Endothelial cell of umbilical vein (primary cell): ENCODE measurements at regions not wholly inside any gene's neighbourhood (a gene's known extent, or its start where the extent isn't known, plus 50 kb on each side); places are given as distances from the start of the nearest gene placed in this dataset.

Source experiments
- BruUV-seq: library from RNA; stranded (reverse); fragments of 400-500 nt; replicated peaks from 2 replicates; lab custom pipeline; 2021; lab: Mats Ljungman, UMichigan
- CTCF ChIA-PET: fragments of 300-600, 350-600 bp; sonication (Branson Sonifier 250); formaldehyde crosslinking; loops from one replicate; lab custom pipeline; 2021; ENCODE audit warnings: antibody characterized with exemption, inconsistent platforms; lab: Charles Lee
- POLR2A ChIA-PET: fragments of 300-600, 350-600 bp; sonication (Branson Sonifier 250); formaldehyde crosslinking; loops from one replicate; lab custom pipeline; 2021; ENCODE audit warnings: antibody characterized with exemption, inconsistent platforms; lab: Charles Lee
- DNase-seq: peaks from one replicate; pipeline ENCODE4 v3.0.0-alpha.2; 2011; ENCODE audit warnings: low read depth, low spot score
- FAIRE-seq: peaks from 2 replicates; lab custom pipeline; 2011; peaks lifted over from hg19 to GRCh38; lab: Jason Lieb, UNC
- H2AFZ ChIP-seq: 2 replicates; pipeline ENCODE4 v1.6.0; 2012; ENCODE audit warnings: low read depth, low read length, control low read depth, inconsistent platforms
- H3K27ac ChIP-seq: 2 replicates; pipeline ENCODE4 v1.5.1; 2011; ENCODE audit warnings: low read depth, mild to moderate bottlenecking, control low read depth, low read length, moderate library complexity; ENCODE audit not compliant: insufficient read depth
- H3K27me3 ChIP-seq, 2 experiments: 2 replicates each; pipeline versions ENCODE4 v1.6.0 to v1.6.1; 2011; ENCODE audit warnings: low read length in 2 of 2, mixed read lengths in 1 of 2; ENCODE audit not compliant: control insufficient read depth in 2 of 2, insufficient read depth in 2 of 2
- H3K36me3 ChIP-seq, 2 experiments: 2 replicates in 1 of 2; 3 replicates in 1 of 2; pipeline ENCODE4 v1.5.1; 2011; ENCODE audit warnings: low read length in 2 of 2, mild to moderate bottlenecking in 1 of 2, moderate library complexity in 1 of 2; ENCODE audit not compliant: control insufficient read depth in 2 of 2, insufficient read depth in 2 of 2; ENCODE audit errors: extremely low read depth in 1 of 2
- H3K4me1 ChIP-seq: 3 replicates; pipeline ENCODE4 v1.5.1; 2011; ENCODE audit warnings: mild to moderate bottlenecking, low read length; ENCODE audit not compliant: control insufficient read depth, insufficient read depth; ENCODE audit errors: extremely low read depth
- H3K4me2 ChIP-seq: 2 replicates; pipeline ENCODE4 v1.6.1; 2011; ENCODE audit warnings: low read length, control low read depth, mixed read lengths; ENCODE audit not compliant: insufficient read depth
- H3K4me3 ChIP-seq, 3 experiments: fragments of 200-600 bp in 1 of 3; sonication (generic), shearing (Covaris generic) in 1 of 3; replicated peaks in 1 of 3; 2 replicates each; pipeline ENCODE4 v1.5.1; 2011 to 2016; ENCODE audit warnings: control low read depth in 3 of 3, low read length in 3 of 3, mild to moderate bottlenecking in 2 of 3, inconsistent platforms in 1 of 3, low read depth in 1 of 3, moderate library complexity in 1 of 3; ENCODE audit not compliant: insufficient read depth in 1 of 3
- H3K79me2 ChIP-seq: 2 replicates; pipeline ENCODE4 v1.6.0; 2012; ENCODE audit warnings: low read length, inconsistent platforms; ENCODE audit not compliant: control insufficient read depth, insufficient read depth
- H3K9ac ChIP-seq: replicated peaks from 2 replicates; pipeline ENCODE3; 2011; ENCODE audit warnings: low read length, control low read depth; ENCODE audit not compliant: insufficient read depth; ENCODE audit errors: extremely low read depth
- H3K9me1 ChIP-seq: replicated peaks from 3 replicates; pipeline ENCODE4 v1.6.0; 2011; ENCODE audit warnings: mild to moderate bottlenecking, low read length; ENCODE audit not compliant: control insufficient read depth, insufficient read depth; ENCODE audit errors: extremely low read depth
- H3K9me3 ChIP-seq: replicated peaks from 2 replicates; pipeline ENCODE4 v1.5.1; 2012; ENCODE audit warnings: low read length, inconsistent platforms; ENCODE audit not compliant: control insufficient read depth, insufficient read depth
- H4K20me1 ChIP-seq: replicated peaks from 2 replicates; pipeline ENCODE3; 2011; ENCODE audit warnings: mild to moderate bottlenecking, low read length; ENCODE audit not compliant: control insufficient read depth, insufficient read depth; ENCODE audit errors: extremely low read depth
- CTCF ChIP-seq, 2 donors: IDR thresholded peaks; 1 replicate in 1 of 2; 2 replicates in 1 of 2; pipeline ENCODE4 v1.5.1; 2011; ENCODE audit warnings: low read length in 2 of 2, mild to moderate bottlenecking in 2 of 2, moderate library complexity in 2 of 2, control low read depth in 1 of 2, inconsistent platforms in 1 of 2, low read depth in 1 of 2; ENCODE audit not compliant: insufficient read depth in 1 of 2; ENCODE audit errors: extremely low read depth in 1 of 2
- EZH2 ChIP-seq: IDR thresholded peaks from 2 replicates; pipeline ENCODE4 v1.6.1; 2012; ENCODE audit warnings: borderline replicate concordance, low read depth, mild to moderate bottlenecking, moderate library complexity, low read length, inconsistent platforms; ENCODE audit not compliant: severe bottlenecking
- FOS ChIP-seq: IDR thresholded peaks from 2 replicates; pipeline ENCODE4 v1.6.1; 2011; ENCODE audit warnings: mild to moderate bottlenecking, low read length, moderate library complexity, borderline replicate concordance; ENCODE audit not compliant: insufficient read depth
- GATA2 ChIP-seq: IDR thresholded peaks from 2 replicates; pipeline ENCODE4 v1.7.0; 2011; ENCODE audit warnings: low read depth, mild to moderate bottlenecking, moderate library complexity, mixed read lengths, low read length; ENCODE audit not compliant: insufficient read length, insufficient read depth
- JUN ChIP-seq: IDR thresholded peaks from 2 replicates; pipeline ENCODE4 v1.6.1; 2011; ENCODE audit warnings: borderline replicate concordance, low read depth; ENCODE audit not compliant: insufficient read length, insufficient read depth
- MAX ChIP-seq: IDR thresholded peaks from 2 replicates; pipeline ENCODE4 v1.6.1; 2011; ENCODE audit not compliant: insufficient read depth, insufficient read length
- MYC ChIP-seq: IDR thresholded peaks from one replicate; pipeline ENCODE4 v1.6.1; 2011; ENCODE audit warnings: mild to moderate bottlenecking, low read depth, low read length
- POLR2A ChIP-seq: IDR thresholded peaks from 2 replicates; pipeline ENCODE4 v1.6.1; 2012; ENCODE audit warnings: low read depth, mild to moderate bottlenecking, control low read depth, low read length
- POLR2AphosphoS5 ChIP-seq: IDR thresholded peaks from 2 replicates; pipeline ENCODE4 v1.6.1; 2012; ENCODE audit warnings: low read depth, mild to moderate bottlenecking, control low read depth, low read length, moderate library complexity; ENCODE audit not compliant: insufficient read depth
- dilution Hi-C: fragments of 300-500 bp; cut with MboI; formaldehyde crosslinking; loops from one replicate; pipeline ENCODE4 v1.15.0; 2019; ENCODE audit warnings: low sequenced_read_pairs; ENCODE audit not compliant: extremely low pct_ligation_motif_present
- intact Hi-C: fragments of 100-400 bp; cut with micrococcal nuclease; formaldehyde crosslinking; loops from one replicate; pipeline ENCODE4 v1.10.0; 2022

- TF ChIP-seq JUN (no peak), MYC (no peak), GATA2 (no peak), CTCF (IDR thresholded peaks at IDR 0.05; ENCODE audit: extremely low read depth in 1 of 2, insufficient read depth in 1 of 2, low read depth in 1 of 2, low read length in 2 of 2) (no peak), MAX (no peak), FOS (no peak), POLR2AphosphoS5 (no peak), POLR2A (no peak), EZH2 (no peak)
- FAIRE-seq (no peak), DNase-seq (no peak)
- no TSS peak for BruUV-seq
- Histone ChIP-seq H3K4me3 (no peak overlapping the region), H3K36me3 (no peaks in the 10 kb centered on the region), H4K20me1 (no peaks in the 10 kb centered on the region), H3K9me3 (no peaks in the 10 kb centered on the region), H3K27ac (no peak overlapping the region), H3K27me3 (no peaks in the 10 kb centered on the region), H3K9me1 (no peaks in the 10 kb centered on the region), H3K79me2 (no peaks in the 10 kb centered on the region), H2AFZ (no peak overlapping the region), H3K4me2 (no peak overlapping the region), H3K4me1 (no peaks in the 10 kb centered on the region), H3K9ac (no peak overlapping the region)
- ChIA-PET POLR2A (no interaction called here), CTCF (no interaction called here)
- intact Hi-C loops = no loop called here
- dilution Hi-C loops = no loop called here
Measured at GRCh38 chr6:119446115-119446554, 96.6 kb upstream of the MAN1A1 start.
